SK-N-SH (cell line): ENCODE measurements at regions not wholly inside any gene's neighbourhood (a gene's known extent, or its start where the extent isn't known, plus 50 kb on each side); places are given as distances from the start of the nearest gene placed in this dataset.

ENCODE experiments used
- CTCF ChIA-PET: fragments of 300-600, 350-600 bp; formaldehyde crosslinking; extraction: SDS; loops from one replicate; lab custom pipeline; 2021; lab: Yijun Ruan, JAX
- POLR2A ChIA-PET: fragments of 350-600 bp; sonication (Branson Sonifier 250); formaldehyde crosslinking; extraction: SDS; loops from one replicate; lab custom pipeline; 2020; ENCODE audit warnings: antibody characterized with exemption, inconsistent platforms; lab: Yijun Ruan, JAX
- DNase-seq: peaks from one replicate; pipeline ENCODE4 v3.0.0; 2012
- H2AFZ ChIP-seq: fragments of 200-600 bp; sonication (generic); 2 replicates; pipeline ENCODE4 v1.8.1; 2016; ENCODE audit warnings: antibody characterized with exemption, mild to moderate bottlenecking, low read depth
- H3F3A ChIP-seq: fragments of 200-600 bp; sonication (generic); replicated peaks from 2 replicates; pipeline ENCODE3; 2016; ENCODE audit warnings: antibody characterized with exemption, mild to moderate bottlenecking; ENCODE audit not compliant: insufficient read depth
- H3K27ac ChIP-seq, 2 experiments: fragments of 200-500 bp in 1 of 2; fragments of 200-600 bp in 1 of 2; sonication (Bioruptor generic) in 1 of 2; sonication (generic), shearing (Covaris generic) in 1 of 2; 2 replicates each; pipeline versions ENCODE4 v1.5.1 to v1.6.1; 2014 to 2016; ENCODE audit warnings: low read depth in 2 of 2, inconsistent platforms in 1 of 2, low read length in 1 of 2, mild to moderate bottlenecking in 1 of 2, mixed read lengths in 1 of 2
- H3K27me3 ChIP-seq: fragments of 200-600 bp; sonication (generic), shearing (Covaris generic); 2 replicates; pipeline ENCODE4 v1.6.1; 2016; ENCODE audit warnings: mixed run types; ENCODE audit not compliant: insufficient read depth
- H3K36me3 ChIP-seq, 2 experiments: fragments of 200-500 bp in 1 of 2; fragments of 200-600 bp in 1 of 2; sonication (Bioruptor generic) in 1 of 2; sonication (generic) in 1 of 2; replicated peaks in 1 of 2; 2 replicates each; pipeline versions ENCODE3 to v1.5.1; 2014 to 2016; ENCODE audit warnings: low read length in 1 of 2, mild to moderate bottlenecking in 1 of 2; ENCODE audit not compliant: insufficient read depth in 2 of 2, control insufficient read depth in 1 of 2
- H3K4me1 ChIP-seq, 2 experiments: fragments of 200-500 bp in 1 of 2; fragments of 200-600 bp in 1 of 2; sonication (Bioruptor generic) in 1 of 2; sonication (generic), shearing (Covaris generic) in 1 of 2; 2 replicates each; pipeline versions ENCODE4 v1.5.1 to v1.6.1; 2014 to 2016; ENCODE audit warnings: low read depth in 1 of 2, low read length in 1 of 2, mixed run types in 1 of 2; ENCODE audit not compliant: insufficient read depth in 2 of 2, control insufficient read depth in 1 of 2
- H3K4me2 ChIP-seq: fragments of 200-600 bp; sonication (generic), shearing (Covaris generic); 2 replicates; pipeline ENCODE4 v1.6.1; 2017; ENCODE audit warnings: mixed run types
- H3K4me3 ChIP-seq, 2 experiments: fragments of 200-500 bp in 1 of 2; fragments of 200-600 bp in 1 of 2; sonication (Bioruptor generic) in 1 of 2; sonication (generic), shearing (Covaris generic) in 1 of 2; 2 replicates each; pipeline versions ENCODE4 v1.5.1 to v1.8.1; 2014 to 2016; ENCODE audit warnings: low read depth in 2 of 2, inconsistent platforms in 1 of 2, low read length in 1 of 2, mild to moderate bottlenecking in 1 of 2, mixed read lengths in 1 of 2, moderate library complexity in 1 of 2
- H3K79me2 ChIP-seq: fragments of 200-600 bp; sonication (generic); 2 replicates; pipeline ENCODE4 v1.8.1; 2017; ENCODE audit warnings: mild to moderate bottlenecking; ENCODE audit not compliant: insufficient read depth
- H3K9ac ChIP-seq: fragments of 200-600 bp; sonication (generic); 2 replicates; pipeline ENCODE4 v1.6.1; 2017; ENCODE audit warnings: mixed run types
- H3K9me2 ChIP-seq: fragments of 200-600 bp; sonication (generic); 2 replicates; pipeline ENCODE4 v1.6.1; 2017; ENCODE audit warnings: mixed run types
- H3K9me3 ChIP-seq: fragments of 200-600 bp; sonication (generic); 2 replicates; pipeline ENCODE4 v1.6.1; 2017; ENCODE audit warnings: mixed run types, mild to moderate bottlenecking, moderate library complexity
- H4K20me1 ChIP-seq: fragments of 200-600 bp; sonication (generic); 2 replicates; pipeline ENCODE4 v1.6.1; 2017; ENCODE audit warnings: mild to moderate bottlenecking, mixed run types; ENCODE audit not compliant: insufficient read depth
- ELF1 ChIP-seq: IDR thresholded peaks from 2 replicates; pipeline ENCODE4 v1.4.0; 2012
- EP300 ChIP-seq, 2 experiments: IDR thresholded peaks; 2 replicates each; pipeline versions ENCODE4 v1.4.0 to v1.6.1; 2012; ENCODE audit warnings: borderline replicate concordance in 1 of 2, low read depth in 1 of 2, low read length in 1 of 2
- FOXJ3 ChIP-seq: sonication (generic); formaldehyde crosslinking; IDR thresholded peaks from 2 replicates; pipeline ENCODE4 v1.5.1; 2020; ENCODE audit warnings: mild to moderate bottlenecking, missing genetic modification reagents
- FOXM1 ChIP-seq: IDR thresholded peaks from 2 replicates; pipeline ENCODE4 v1.4.0; 2012; ENCODE audit warnings: low read depth, mild to moderate bottlenecking
- GABPA ChIP-seq: IDR thresholded peaks from 2 replicates; pipeline ENCODE4 v1.4.0; 2012; ENCODE audit warnings: low read depth, mild to moderate bottlenecking
- MXI1 ChIP-seq: IDR thresholded peaks from 2 replicates; pipeline ENCODE4 v1.6.1; 2012; ENCODE audit warnings: mild to moderate bottlenecking, low read depth, low read length, improper control_type of control experiment
- NFIC ChIP-seq: IDR thresholded peaks from 2 replicates; pipeline ENCODE4 v1.4.0; 2012; ENCODE audit warnings: borderline replicate concordance
- RAD21 ChIP-seq: IDR thresholded peaks from 2 replicates; pipeline ENCODE4 v1.6.1; 2012; ENCODE audit warnings: mild to moderate bottlenecking, low read length
- RCOR1 ChIP-seq: fragments of 150-350 bp; IDR thresholded peaks from 2 replicates; pipeline ENCODE4 v1.6.1; 2017; ENCODE audit warnings: antibody characterized with exemption, low read length
- RFX5 ChIP-seq: IDR thresholded peaks from 2 replicates; pipeline ENCODE4 v1.6.1; 2012; ENCODE audit warnings: mild to moderate bottlenecking, improper control_type of control experiment, low read length
- RXRA ChIP-seq: IDR thresholded peaks from 2 replicates; pipeline ENCODE4 v1.4.0; 2012; ENCODE audit warnings: low read depth, mild to moderate bottlenecking, borderline replicate concordance
- SIN3A ChIP-seq: IDR thresholded peaks from 2 replicates; pipeline ENCODE4 v1.6.1; 2012; ENCODE audit warnings: low read depth, mild to moderate bottlenecking, low read length, moderate library complexity, borderline replicate concordance
- SMC3 ChIP-seq: IDR thresholded peaks from 2 replicates; pipeline ENCODE4 v1.6.1; 2012; ENCODE audit warnings: low read depth, low read length, improper control_type of control experiment
- TAF1 ChIP-seq: IDR thresholded peaks from 2 replicates; pipeline ENCODE4 v1.6.1; 2012; ENCODE audit warnings: low read depth, mild to moderate bottlenecking, low read length, moderate library complexity, borderline replicate concordance
- TEAD4 ChIP-seq: IDR thresholded peaks from 2 replicates; pipeline ENCODE4 v1.4.0; 2012; ENCODE audit warnings: mild to moderate bottlenecking, borderline replicate concordance; ENCODE audit not compliant: insufficient read depth
- USF1 ChIP-seq: IDR thresholded peaks from 2 replicates; pipeline ENCODE4 v1.4.0; 2012; ENCODE audit warnings: low read depth, borderline replicate concordance
- WGBS: methylation state at CpG from one replicate; pipeline ENCODE4 v1.1.6; 2017; ENCODE audit warnings: low lambda C conversion rate; 5-methylcytosine and 5-hydroxymethylcytosine counted together
- TF ChIP-seq, protein P1 (sequence below): IDR thresholded peaks from 2 replicates; pipeline ENCODE4 v1.4.0; 2012; ENCODE audit warnings: low read depth
- TF ChIP-seq, protein P2 (sequence below): IDR thresholded peaks from 2 replicates; pipeline ENCODE4 v1.4.0; 2012; ENCODE audit warnings: low read depth, borderline replicate concordance
- TF ChIP-seq, protein P3 (sequence below): fragments of 150-350 bp; IDR thresholded peaks from 2 replicates; pipeline ENCODE4 v1.6.1; 2016; ENCODE audit warnings: mild to moderate bottlenecking, low read depth, low read length
- TF ChIP-seq, protein P4 (sequence below): IDR thresholded peaks from 2 replicates; pipeline ENCODE4 v1.6.1; 2012; ENCODE audit warnings: mild to moderate bottlenecking, low read depth, low read length, moderate library complexity

DNA sequence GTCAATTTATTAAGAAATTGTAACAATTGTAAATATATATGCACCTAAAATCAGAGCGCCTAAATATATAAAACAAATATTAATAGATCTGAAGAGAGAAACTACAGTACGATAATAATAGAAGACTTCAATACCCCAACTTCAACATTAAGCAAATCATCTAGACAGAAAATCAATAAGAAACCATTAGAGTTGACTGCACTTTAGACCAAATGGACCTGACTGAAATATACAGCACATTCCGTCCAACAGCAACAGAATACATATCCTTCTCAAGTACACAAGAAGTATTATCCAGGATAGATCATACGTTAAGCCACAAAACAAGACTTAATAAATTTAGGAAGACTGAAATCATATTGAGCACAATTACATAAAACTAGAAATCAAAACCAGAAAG, 208.7 kb downstream of the MED10 start:
- CTCF ChIA-PET = interaction anchor here (0.7 kb wide), 1 partner anchor 36 kb away, joined by 3 read pairs; no protein-coding TSS in a partner anchor
- Histone ChIP-seq H3K27ac (no peak overlapping the region), H2AFZ (no peak overlapping the region), H3K4me1 (no peaks in the 10 kb centered on the region), H3K36me3 (no peaks in the 10 kb centered on the region), H3K9me3 (0 out of 2 replicates have a peak, but pooled peaks cover 6% of the 10 kb centered on the region), H3K79me2 (no peaks in the 10 kb centered on the region), H3K27me3 (no peaks in the 10 kb centered on the region), H3K9me2 (no peaks in the 10 kb centered on the region), H3K9ac (no peak overlapping the region), H4K20me1 (no peaks in the 10 kb centered on the region), H3F3A (no peaks in the 10 kb centered on the region), H3K4me3 (no peak overlapping the region), H3K4me2 (no peak overlapping the region)
- DNase-seq = no peak
- WGBS = 62% methylated on average over 4 of the region's 4 CpGs
- POLR2A ChIA-PET = no interaction called here
- TF ChIP-seq TEAD4 = no peak
- no peak for TF ChIP-seq MXI1
- no peak for TF ChIP-seq RXRA
- no peak for TF ChIP-seq FOXJ3
- TF ChIP-seq, protein P1, sequence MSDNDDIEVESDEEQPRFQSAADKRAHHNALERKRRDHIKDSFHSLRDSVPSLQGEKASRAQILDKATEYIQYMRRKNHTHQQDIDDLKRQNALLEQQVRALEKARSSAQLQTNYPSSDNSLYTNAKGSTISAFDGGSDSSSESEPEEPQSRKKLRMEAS = no peak
- no peak for TF ChIP-seq GABPA
- TF ChIP-seq, protein P2, sequence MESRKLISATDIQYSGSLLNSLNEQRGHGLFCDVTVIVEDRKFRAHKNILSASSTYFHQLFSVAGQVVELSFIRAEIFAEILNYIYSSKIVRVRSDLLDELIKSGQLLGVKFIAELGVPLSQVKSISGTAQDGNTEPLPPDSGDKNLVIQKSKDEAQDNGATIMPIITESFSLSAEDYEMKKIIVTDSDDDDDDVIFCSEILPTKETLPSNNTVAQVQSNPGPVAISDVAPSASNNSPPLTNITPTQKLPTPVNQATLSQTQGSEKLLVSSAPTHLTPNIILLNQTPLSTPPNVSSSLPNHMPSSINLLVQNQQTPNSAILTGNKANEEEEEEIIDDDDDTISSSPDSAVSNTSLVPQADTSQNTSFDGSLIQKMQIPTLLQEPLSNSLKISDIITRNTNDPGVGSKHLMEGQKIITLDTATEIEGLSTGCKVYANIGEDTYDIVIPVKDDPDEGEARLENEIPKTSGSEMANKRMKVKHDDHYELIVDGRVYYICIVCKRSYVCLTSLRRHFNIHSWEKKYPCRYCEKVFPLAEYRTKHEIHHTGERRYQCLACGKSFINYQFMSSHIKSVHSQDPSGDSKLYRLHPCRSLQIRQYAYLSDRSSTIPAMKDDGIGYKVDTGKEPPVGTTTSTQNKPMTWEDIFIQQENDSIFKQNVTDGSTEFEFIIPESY = no peak
- TF ChIP-seq, protein P3, sequence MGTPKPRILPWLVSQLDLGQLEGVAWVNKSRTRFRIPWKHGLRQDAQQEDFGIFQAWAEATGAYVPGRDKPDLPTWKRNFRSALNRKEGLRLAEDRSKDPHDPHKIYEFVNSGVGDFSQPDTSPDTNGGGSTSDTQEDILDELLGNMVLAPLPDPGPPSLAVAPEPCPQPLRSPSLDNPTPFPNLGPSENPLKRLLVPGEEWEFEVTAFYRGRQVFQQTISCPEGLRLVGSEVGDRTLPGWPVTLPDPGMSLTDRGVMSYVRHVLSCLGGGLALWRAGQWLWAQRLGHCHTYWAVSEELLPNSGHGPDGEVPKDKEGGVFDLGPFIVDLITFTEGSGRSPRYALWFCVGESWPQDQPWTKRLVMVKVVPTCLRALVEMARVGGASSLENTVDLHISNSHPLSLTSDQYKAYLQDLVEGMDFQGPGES = no peak

DNA sequence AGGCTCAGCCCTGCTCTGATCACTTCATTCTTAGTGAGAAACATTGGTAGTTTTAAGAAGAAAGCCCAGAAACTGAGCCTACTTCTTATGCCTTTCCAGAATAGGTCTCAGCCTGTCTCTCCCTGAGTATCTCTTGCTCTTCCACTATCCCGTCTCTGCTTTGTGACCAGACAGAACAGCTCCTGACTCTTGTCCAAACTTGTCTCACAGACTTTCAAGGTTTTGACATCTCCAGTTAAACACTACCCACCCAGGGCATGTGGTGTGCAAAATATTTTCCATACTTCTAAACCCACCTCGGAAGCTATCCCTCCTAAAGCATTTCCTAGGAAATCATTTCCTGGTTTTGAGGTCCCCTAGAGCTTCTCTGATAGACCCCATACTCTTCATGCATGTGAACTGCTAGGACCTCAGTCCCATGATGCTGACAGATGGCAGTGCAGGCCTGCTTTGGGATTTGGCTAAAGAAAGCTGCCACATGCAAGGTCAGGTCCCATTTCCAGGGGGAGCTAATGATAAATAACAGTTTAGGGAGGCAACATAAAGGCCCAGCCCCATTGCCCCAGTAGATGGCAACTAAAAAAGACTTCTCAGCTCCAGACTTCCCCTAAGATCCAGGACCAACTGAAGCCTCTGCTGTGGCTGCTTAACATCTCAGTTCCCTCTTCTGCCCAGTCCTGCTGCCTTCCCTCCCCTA, 211.5 kb downstream of the MED10 start:
- H3K9me3 ChIP-seq = 0 out of 2 replicates have a peak, but pooled peaks cover 6% of the 10 kb centered on the region
- H2AFZ ChIP-seq = no peak overlapping the region
- DNase-seq = no peak
- H3F3A ChIP-seq = no peaks in the 10 kb centered on the region
- H3K4me2 ChIP-seq = no peak overlapping the region
- no peak overlapping the region for H3K9ac ChIP-seq
- ChIA-PET POLR2A (no interaction called here), CTCF (no interaction called here)
- H3K79me2 ChIP-seq = no peaks in the 10 kb centered on the region
- no peaks in the 10 kb centered on the region for H4K20me1 ChIP-seq
- H3K4me1 ChIP-seq = no peaks in the 10 kb centered on the region; a peak in 1 of 4 replicates
- H3K9me2 ChIP-seq = no peaks in the 10 kb centered on the region
- H3K27ac ChIP-seq = no peak overlapping the region
- WGBS = 32% methylated on average over 2 of the region's 2 CpGs
- H3K4me3 ChIP-seq = no peak overlapping the region
- H3K27me3 ChIP-seq = no peaks in the 10 kb centered on the region
- H3K36me3 ChIP-seq = no peaks in the 10 kb centered on the region
- TF ChIP-seq, protein P4, sequence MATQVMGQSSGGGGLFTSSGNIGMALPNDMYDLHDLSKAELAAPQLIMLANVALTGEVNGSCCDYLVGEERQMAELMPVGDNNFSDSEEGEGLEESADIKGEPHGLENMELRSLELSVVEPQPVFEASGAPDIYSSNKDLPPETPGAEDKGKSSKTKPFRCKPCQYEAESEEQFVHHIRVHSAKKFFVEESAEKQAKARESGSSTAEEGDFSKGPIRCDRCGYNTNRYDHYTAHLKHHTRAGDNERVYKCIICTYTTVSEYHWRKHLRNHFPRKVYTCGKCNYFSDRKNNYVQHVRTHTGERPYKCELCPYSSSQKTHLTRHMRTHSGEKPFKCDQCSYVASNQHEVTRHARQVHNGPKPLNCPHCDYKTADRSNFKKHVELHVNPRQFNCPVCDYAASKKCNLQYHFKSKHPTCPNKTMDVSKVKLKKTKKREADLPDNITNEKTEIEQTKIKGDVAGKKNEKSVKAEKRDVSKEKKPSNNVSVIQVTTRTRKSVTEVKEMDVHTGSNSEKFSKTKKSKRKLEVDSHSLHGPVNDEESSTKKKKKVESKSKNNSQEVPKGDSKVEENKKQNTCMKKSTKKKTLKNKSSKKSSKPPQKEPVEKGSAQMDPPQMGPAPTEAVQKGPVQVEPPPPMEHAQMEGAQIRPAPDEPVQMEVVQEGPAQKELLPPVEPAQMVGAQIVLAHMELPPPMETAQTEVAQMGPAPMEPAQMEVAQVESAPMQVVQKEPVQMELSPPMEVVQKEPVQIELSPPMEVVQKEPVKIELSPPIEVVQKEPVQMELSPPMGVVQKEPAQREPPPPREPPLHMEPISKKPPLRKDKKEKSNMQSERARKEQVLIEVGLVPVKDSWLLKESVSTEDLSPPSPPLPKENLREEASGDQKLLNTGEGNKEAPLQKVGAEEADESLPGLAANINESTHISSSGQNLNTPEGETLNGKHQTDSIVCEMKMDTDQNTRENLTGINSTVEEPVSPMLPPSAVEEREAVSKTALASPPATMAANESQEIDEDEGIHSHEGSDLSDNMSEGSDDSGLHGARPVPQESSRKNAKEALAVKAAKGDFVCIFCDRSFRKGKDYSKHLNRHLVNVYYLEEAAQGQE = no peak
- TF ChIP-seq NFIC (no peak), SMC3 (no peak), USF1 (no peak), FOXM1 (no peak), MXI1 (no peak), SIN3A (no peak), TAF1 (no peak), RCOR1 (no peak), EP300 (IDR thresholded peaks at IDR 0.05; ENCODE audit: borderline replicate concordance in 1 of 2, low read depth in 1 of 2, low read length in 1 of 2) (no peak), ELF1 (no peak), RAD21 (no peak), RFX5 (no peak)
